Smooth muscle cell (in vitro differentiated cells): ENCODE measurements at regions not wholly inside any gene's neighbourhood (a gene's known extent, or its start where the extent isn't known, plus 50 kb on each side); places are given as distances from the start of the nearest gene placed in this dataset.

Source experiments
- DNase-seq: peaks from one replicate; lab custom pipeline; 2025; ENCODE audit not compliant: unreplicated experiment; lab: John Stamatoyannopoulos, UW
- H2AFZ ChIP-seq: fragments of 200-600 bp; sonication (generic); 2 replicates; pipeline ENCODE4 v1.6.0; 2016; ENCODE audit warnings: antibody characterized with exemption, low read depth, mild to moderate bottlenecking
- H3F3A ChIP-seq: fragments of 200-600 bp; sonication (generic); 2 replicates; pipeline ENCODE4 v1.6.0; 2017; ENCODE audit warnings: antibody characterized with exemption, low read depth
- H3K27ac ChIP-seq: fragments of 200-600 bp; sonication (generic); 2 replicates; pipeline ENCODE4 v1.5.1; 2016; ENCODE audit warnings: low read depth, mild to moderate bottlenecking
- H3K27me3 ChIP-seq: fragments of 200-600 bp; sonication (generic); 2 replicates; pipeline ENCODE4 v1.6.1; 2016; ENCODE audit warnings: low read depth, mild to moderate bottlenecking
- H3K36me3 ChIP-seq: fragments of 200-600 bp; sonication (generic); 2 replicates; pipeline ENCODE4 v1.5.1; 2016; ENCODE audit warnings: low read depth
- H3K4me1 ChIP-seq: fragments of 200-600 bp; sonication (generic); 2 replicates; pipeline ENCODE4 v1.5.1; 2016; ENCODE audit warnings: low read depth
- H3K4me2 ChIP-seq: fragments of 200-600 bp; sonication (generic); 2 replicates; pipeline ENCODE4 v1.6.0; 2016; ENCODE audit warnings: mild to moderate bottlenecking
- H3K4me3 ChIP-seq: fragments of 200-600 bp; sonication (generic); 2 replicates; pipeline ENCODE4 v1.5.1; 2016; ENCODE audit warnings: mild to moderate bottlenecking
- H3K79me2 ChIP-seq: fragments of 200-600 bp; sonication (generic); 2 replicates; pipeline ENCODE4 v1.6.0; 2016; ENCODE audit warnings: low read depth, mild to moderate bottlenecking
- H3K9ac ChIP-seq: fragments of 200-600 bp; sonication (generic); 2 replicates; pipeline ENCODE4 v1.6.0; 2016; ENCODE audit warnings: low read depth
- H3K9me3 ChIP-seq: fragments of 200-600 bp; sonication (generic); replicated peaks from 2 replicates; pipeline ENCODE4 v1.5.1; 2016; ENCODE audit warnings: low read depth
- H4K20me1 ChIP-seq: fragments of 200-600 bp; sonication (generic); 2 replicates; pipeline ENCODE4 v1.6.0; 2016; ENCODE audit warnings: low read depth
- WGBS: methylation state at CpG from one replicate; pipeline ENCODE4 v1.1.7; 2016; ENCODE audit warnings: low lambda C conversion rate; 5-methylcytosine and 5-hydroxymethylcytosine counted together
- TF ChIP-seq, protein P1 (sequence below): fragments of 200-600 bp; sonication (generic); IDR thresholded peaks from 2 replicates; pipeline ENCODE4 v1.5.1; 2017; ENCODE audit warnings: borderline replicate concordance, mild to moderate bottlenecking, antibody characterized with exemption; ENCODE audit not compliant: insufficient read depth, poor library complexity, severe bottlenecking

DNA sequence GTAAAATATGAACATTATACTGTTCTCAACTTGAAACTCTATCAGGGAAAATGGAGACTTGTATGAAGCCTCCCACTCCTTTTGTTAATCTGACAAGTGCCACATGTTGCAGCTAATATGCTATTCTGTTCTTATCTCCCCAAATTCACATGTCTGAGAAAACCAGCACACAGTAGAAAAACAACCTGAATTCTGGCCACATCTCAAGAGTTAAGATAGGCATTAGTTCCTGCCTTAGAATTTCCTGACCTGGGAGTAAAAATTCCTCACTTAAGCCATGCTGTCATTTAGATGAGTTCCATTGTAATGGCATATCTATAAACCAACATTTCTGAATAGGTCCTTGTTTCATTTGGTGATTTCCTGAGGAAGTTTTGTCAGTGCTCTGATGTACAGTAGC is 1098.5 kb downstream of the EFNB2 start:
- Histone ChIP-seq H3K4me3 (no peak overlapping the region), H3K4me2 (no peak overlapping the region), H3F3A (no peaks in the 10 kb centered on the region), H3K27me3 (no peaks in the 10 kb centered on the region), H2AFZ (no peak overlapping the region), H3K4me1 (no peaks in the 10 kb centered on the region), H3K27ac (no peak overlapping the region), H4K20me1 (no peaks in the 10 kb centered on the region), H3K9me3 (no peaks in the 10 kb centered on the region), H3K79me2 (no peaks in the 10 kb centered on the region), H3K36me3 (no peaks in the 10 kb centered on the region), H3K9ac (no peak overlapping the region)
- TF ChIP-seq, protein P1, sequence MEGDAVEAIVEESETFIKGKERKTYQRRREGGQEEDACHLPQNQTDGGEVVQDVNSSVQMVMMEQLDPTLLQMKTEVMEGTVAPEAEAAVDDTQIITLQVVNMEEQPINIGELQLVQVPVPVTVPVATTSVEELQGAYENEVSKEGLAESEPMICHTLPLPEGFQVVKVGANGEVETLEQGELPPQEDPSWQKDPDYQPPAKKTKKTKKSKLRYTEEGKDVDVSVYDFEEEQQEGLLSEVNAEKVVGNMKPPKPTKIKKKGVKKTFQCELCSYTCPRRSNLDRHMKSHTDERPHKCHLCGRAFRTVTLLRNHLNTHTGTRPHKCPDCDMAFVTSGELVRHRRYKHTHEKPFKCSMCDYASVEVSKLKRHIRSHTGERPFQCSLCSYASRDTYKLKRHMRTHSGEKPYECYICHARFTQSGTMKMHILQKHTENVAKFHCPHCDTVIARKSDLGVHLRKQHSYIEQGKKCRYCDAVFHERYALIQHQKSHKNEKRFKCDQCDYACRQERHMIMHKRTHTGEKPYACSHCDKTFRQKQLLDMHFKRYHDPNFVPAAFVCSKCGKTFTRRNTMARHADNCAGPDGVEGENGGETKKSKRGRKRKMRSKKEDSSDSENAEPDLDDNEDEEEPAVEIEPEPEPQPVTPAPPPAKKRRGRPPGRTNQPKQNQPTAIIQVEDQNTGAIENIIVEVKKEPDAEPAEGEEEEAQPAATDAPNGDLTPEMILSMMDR = no peak
- no peak for DNase-seq

DNA sequence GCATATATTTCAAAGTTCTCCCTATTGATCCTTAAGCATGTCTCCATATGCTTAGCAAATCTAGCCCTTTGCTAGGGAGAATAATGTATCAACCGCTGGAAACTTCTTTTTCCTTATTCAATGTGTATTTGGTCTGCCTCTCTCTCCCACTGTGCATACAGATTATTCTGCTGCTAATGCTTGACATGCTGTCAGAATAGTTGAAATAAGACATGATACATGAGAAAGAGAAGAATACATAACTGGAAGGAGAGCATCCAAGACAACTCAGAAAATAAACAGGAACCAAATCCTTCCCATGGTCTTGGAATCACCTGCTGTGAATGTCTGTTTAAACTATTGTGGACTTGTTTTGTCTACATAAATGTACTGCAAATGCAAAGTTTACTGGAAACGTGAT is 1103.0 kb downstream of the EFNB2 start:
- H3K9me3 ChIP-seq = no peaks in the 10 kb centered on the region
- no peak overlapping the region for H3K4me2 ChIP-seq
- no peak overlapping the region for H2AFZ ChIP-seq
- H3K36me3 ChIP-seq = no peaks in the 10 kb centered on the region
- TF ChIP-seq, protein P1 = no peak
- H3K4me3 ChIP-seq = no peak overlapping the region
- H3K9ac ChIP-seq = no peak overlapping the region
- H3K27me3 ChIP-seq = no peaks in the 10 kb centered on the region
- no peak overlapping the region for H3K27ac ChIP-seq
- no peaks in the 10 kb centered on the region for H3F3A ChIP-seq
- DNase-seq = no peak
- no peaks in the 10 kb centered on the region for H4K20me1 ChIP-seq
- WGBS = 89% methylated on average over 2 of the region's 2 CpGs
- no peaks in the 10 kb centered on the region for H3K79me2 ChIP-seq
- H3K4me1 ChIP-seq = no peaks in the 10 kb centered on the region

DNA sequence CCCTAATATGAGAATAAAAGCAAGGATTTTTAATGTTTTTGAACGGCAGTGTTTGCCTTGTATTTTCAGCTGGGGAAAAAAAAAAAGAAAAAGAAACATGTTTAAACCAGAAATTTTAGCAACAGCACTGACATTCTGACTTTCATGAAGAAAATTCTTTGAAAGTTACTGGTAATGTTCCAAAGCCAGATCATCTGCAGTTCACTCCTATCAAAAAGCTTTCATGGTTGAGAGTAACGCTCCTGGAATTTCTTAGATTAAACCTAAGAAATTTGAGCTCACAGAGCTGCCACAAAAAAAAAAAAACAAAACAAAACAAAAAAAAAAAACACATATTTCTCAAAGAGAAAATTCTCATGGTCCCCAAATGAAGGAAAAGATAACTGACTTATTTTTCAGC is 1106.7 kb downstream of the EFNB2 start:
- Histone ChIP-seq H3K4me3 (no peak overlapping the region), H3K27ac (no peak overlapping the region), H3K9me3 (no peaks in the 10 kb centered on the region), H3K4me1 (no peaks in the 10 kb centered on the region), H3K79me2 (no peaks in the 10 kb centered on the region), H3K27me3 (no peaks in the 10 kb centered on the region), H3K4me2 (peak overlapping the region; percentile 22), H4K20me1 (no peaks in the 10 kb centered on the region), H2AFZ (no peak overlapping the region), H3K9ac (no peak overlapping the region), H3K36me3 (no peaks in the 10 kb centered on the region), H3F3A (no peaks in the 10 kb centered on the region)
- 72% methylated on average over 2 of the region's 2 CpGs for WGBS
- no peak for DNase-seq
- TF ChIP-seq, protein P1 = no peak

DNA sequence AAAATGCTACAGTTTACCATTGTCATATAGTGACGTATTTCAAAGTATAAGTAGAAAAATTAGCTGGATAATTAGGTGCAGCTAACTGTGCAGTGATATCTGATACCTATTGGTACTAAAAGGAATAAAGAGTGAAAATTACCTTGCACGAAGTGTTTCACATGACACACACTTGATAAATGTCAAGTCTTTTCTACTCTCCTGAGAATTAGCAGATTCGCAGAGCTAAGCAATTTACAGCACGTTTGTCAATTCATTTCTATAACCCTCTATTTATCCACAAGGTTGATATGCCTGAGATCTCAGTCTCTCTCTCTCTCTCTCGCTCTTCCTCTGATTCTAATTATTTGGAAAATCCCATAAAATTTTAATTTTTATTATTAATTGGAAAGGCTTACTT is 1109.0 kb downstream of the EFNB2 start:
- H3K4me1 ChIP-seq = no peaks in the 10 kb centered on the region
- H3K4me3 ChIP-seq = no peak overlapping the region
- H3K79me2 ChIP-seq = no peaks in the 10 kb centered on the region
- H3K4me2 ChIP-seq = no peak overlapping the region
- no peaks in the 10 kb centered on the region for H3K36me3 ChIP-seq
- H3K9ac ChIP-seq = no peak overlapping the region
- no peaks in the 10 kb centered on the region for H3K27me3 ChIP-seq
- WGBS = 88% methylated on average over 5 of the region's 5 CpGs
- H2AFZ ChIP-seq = no peak overlapping the region
- no peaks in the 10 kb centered on the region for H4K20me1 ChIP-seq
- no peak overlapping the region for H3K27ac ChIP-seq
- H3F3A ChIP-seq = no peaks in the 10 kb centered on the region
- no peak for DNase-seq
- H3K9me3 ChIP-seq = no peaks in the 10 kb centered on the region
- TF ChIP-seq, protein P1 = no peak
